ENCODE measurements at regions not wholly inside any gene's neighbourhood (a gene's known extent, or its start where the extent isn't known, plus 50 kb on each side); places are given as distances from the start of the nearest gene placed in this dataset.

DNA sequence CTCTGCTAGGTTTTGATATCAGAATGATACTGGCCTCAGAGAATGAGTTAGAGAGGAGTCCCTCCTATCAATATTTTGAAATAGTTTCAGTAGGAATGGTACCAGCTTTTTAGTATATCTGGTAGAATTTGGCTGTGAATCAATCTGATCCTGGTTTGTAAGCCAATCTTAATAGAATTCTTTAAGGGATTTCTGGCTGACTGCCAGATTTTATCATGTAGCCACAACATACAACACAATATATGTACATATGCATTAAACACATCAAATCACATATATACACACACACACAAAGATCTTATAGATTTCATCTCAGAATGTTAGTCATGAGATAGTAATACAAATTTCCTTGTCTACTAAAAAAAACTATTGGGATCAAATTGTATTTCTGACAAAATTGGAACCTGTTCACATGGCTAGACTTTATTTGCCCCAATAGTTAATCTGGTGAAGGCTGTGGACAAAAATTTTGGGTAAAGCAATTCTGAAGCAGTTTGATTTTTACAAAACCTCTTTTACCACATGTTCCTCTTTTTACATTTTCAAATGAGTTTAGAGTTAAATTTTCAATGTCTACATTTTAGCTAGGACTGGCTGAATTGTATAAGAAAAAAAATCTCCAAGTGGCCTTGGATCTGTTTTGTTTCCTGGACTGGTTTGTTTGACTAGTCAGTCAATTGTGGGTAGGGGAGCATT lies 151.7 kb downstream of the FASLG start:
- 0 out of 2 replicates have a peak, but pooled peaks cover 4% of the 10 kb centered on the region for H3K9me2 ChIP-seq (ENCODE audit: insufficient read depth)
- no peaks in the 10 kb centered on the region for H3K4me1 ChIP-seq (replicated peaks; ENCODE audit: insufficient read depth)
- no peaks in the 10 kb centered on the region for H3K27me3 ChIP-seq (ENCODE audit: insufficient read depth, low read depth)
- intact Hi-C loops (cut with micrococcal nuclease; ENCODE audit: unreplicated experiment) = no loop called here
- TF ChIP-seq, protein P1, sequence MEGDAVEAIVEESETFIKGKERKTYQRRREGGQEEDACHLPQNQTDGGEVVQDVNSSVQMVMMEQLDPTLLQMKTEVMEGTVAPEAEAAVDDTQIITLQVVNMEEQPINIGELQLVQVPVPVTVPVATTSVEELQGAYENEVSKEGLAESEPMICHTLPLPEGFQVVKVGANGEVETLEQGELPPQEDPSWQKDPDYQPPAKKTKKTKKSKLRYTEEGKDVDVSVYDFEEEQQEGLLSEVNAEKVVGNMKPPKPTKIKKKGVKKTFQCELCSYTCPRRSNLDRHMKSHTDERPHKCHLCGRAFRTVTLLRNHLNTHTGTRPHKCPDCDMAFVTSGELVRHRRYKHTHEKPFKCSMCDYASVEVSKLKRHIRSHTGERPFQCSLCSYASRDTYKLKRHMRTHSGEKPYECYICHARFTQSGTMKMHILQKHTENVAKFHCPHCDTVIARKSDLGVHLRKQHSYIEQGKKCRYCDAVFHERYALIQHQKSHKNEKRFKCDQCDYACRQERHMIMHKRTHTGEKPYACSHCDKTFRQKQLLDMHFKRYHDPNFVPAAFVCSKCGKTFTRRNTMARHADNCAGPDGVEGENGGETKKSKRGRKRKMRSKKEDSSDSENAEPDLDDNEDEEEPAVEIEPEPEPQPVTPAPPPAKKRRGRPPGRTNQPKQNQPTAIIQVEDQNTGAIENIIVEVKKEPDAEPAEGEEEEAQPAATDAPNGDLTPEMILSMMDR (conservative IDR thresholded peaks at IDR 0.05) = no peak
- CTCF ChIA-PET = no interaction called here
- no peak overlapping the region for H3K27ac ChIP-seq
- H3F3A ChIP-seq (ENCODE audit: insufficient read depth, low read depth) = no peaks in the 10 kb centered on the region; the same call in 1 of the 2 replicates
- POLR2A ChIA-PET (ENCODE audit: unreplicated experiment) = no interaction called here
- H3K36me3 ChIP-seq (ENCODE audit: low read depth) = no peaks in the 10 kb centered on the region
- no peaks in the 10 kb centered on the region for H3K79me2 ChIP-seq (ENCODE audit: low read depth)
- no peak overlapping the region for H2AFZ ChIP-seq
- no peaks in the 10 kb centered on the region for H4K20me1 ChIP-seq (ENCODE audit: insufficient read depth)
- DNase-seq = no peak
- no peak overlapping the region for H3K4me2 ChIP-seq
- BruUV-seq (replicated peaks) = no TSS peak
- H3K9me3 ChIP-seq (ENCODE audit: insufficient read depth, low read depth) = peaks cover 11% of the 10 kb centered on the region
- no peak overlapping the region for H3K4me3 ChIP-seq

DNA sequence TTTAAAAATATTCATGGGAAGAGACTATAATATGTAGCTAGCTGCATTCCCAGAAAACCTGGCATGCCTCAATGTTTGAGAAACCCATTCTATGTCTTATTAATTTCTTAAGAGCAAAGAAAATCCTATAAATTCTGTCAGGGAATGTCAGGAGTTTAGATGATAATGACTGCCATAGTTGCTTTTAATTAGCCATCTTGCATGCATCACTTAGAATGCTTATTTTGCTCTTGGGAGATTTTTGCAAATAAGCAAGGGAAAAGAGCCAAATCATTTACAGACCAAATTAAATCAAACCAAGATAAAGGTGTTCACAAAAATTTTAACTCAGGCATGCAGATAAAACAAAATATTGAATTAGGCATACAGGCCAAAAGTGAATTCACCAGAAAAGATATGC lies 152.8 kb downstream of the FASLG start:
- Histone ChIP-seq H3K9me3 (ENCODE audit: insufficient read depth, low read depth) (peaks cover 11% of the 10 kb centered on the region), H2AFZ (no peak overlapping the region), H3K27ac (no peak overlapping the region), H3K27me3 (ENCODE audit: insufficient read depth, low read depth) (no peaks in the 10 kb centered on the region), H3K79me2 (ENCODE audit: low read depth) (no peaks in the 10 kb centered on the region), H3K9me2 (ENCODE audit: insufficient read depth) (0 out of 2 replicates have a peak, but pooled peaks cover 4% of the 10 kb centered on the region), H3K4me2 (no peak overlapping the region), H3F3A (ENCODE audit: insufficient read depth, low read depth) (no peaks in the 10 kb centered on the region), H4K20me1 (ENCODE audit: insufficient read depth) (no peaks in the 10 kb centered on the region), H3K4me1 (replicated peaks; ENCODE audit: insufficient read depth) (no peaks in the 10 kb centered on the region), H3K36me3 (ENCODE audit: low read depth) (no peaks in the 10 kb centered on the region), H3K4me3 (no peak overlapping the region)
- TF ChIP-seq EZH2 (IDR thresholded peaks at IDR 0.05; ENCODE audit: low read depth) = no peak
- TF ChIP-seq, protein P1 (conservative IDR thresholded peaks at IDR 0.05) = no peak
- DNase-seq = no peak
- intact Hi-C loops (cut with micrococcal nuclease; ENCODE audit: unreplicated experiment) = no loop called here
- ChIA-PET CTCF (no interaction called here), POLR2A (ENCODE audit: unreplicated experiment) (no interaction called here)
- no TSS peak for BruUV-seq (replicated peaks)

DNA sequence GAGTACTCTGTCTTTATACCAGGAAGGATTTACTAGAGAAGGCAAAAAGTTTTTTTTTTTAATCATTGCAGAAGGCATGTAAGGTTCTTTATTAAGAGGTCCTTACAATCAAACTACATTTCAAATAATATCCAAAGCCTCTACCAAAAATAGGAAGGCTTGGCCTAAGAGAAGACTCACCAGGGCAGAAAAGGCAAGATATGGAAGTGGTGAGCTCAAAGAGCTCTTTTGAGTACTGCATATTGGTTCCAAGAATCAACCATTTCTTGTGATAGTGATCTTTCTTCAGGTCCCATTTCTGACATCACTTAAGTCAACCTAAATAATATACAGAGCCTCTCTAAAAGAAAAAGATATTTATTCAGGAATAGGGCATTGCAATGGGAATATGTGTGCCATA lies 153.2 kb downstream of the FASLG start:
- POLR2A ChIA-PET (ENCODE audit: unreplicated experiment) = no interaction called here

More for the DNA sequence above, 153.2 kb downstream of the FASLG start:
- no peak overlapping the region for H3K4me3 ChIP-seq
- H3K9me3 ChIP-seq (ENCODE audit: insufficient read depth, low read depth) = peaks cover 11% of the 10 kb centered on the region
- no peaks in the 10 kb centered on the region for H3K27me3 ChIP-seq (ENCODE audit: insufficient read depth, low read depth)
- no peaks in the 10 kb centered on the region for H3K79me2 ChIP-seq (ENCODE audit: low read depth)
- no TSS peak for BruUV-seq (replicated peaks)
- no peak overlapping the region for H3K27ac ChIP-seq
- H4K20me1 ChIP-seq (ENCODE audit: insufficient read depth) = no peaks in the 10 kb centered on the region
- H3F3A ChIP-seq (ENCODE audit: insufficient read depth, low read depth) = no peaks in the 10 kb centered on the region
- H2AFZ ChIP-seq = no peak overlapping the region
- no peak overlapping the region for H3K4me2 ChIP-seq
- intact Hi-C loops (cut with micrococcal nuclease; ENCODE audit: unreplicated experiment) = no loop called here
- no peaks in the 10 kb centered on the region for H3K36me3 ChIP-seq (ENCODE audit: low read depth)
- no peak for DNase-seq
- H3K9me2 ChIP-seq (ENCODE audit: insufficient read depth) = 0 out of 2 replicates have a peak, but pooled peaks cover 4% of the 10 kb centered on the region
- CTCF ChIA-PET = no interaction called here
- TF ChIP-seq, protein P1 (conservative IDR thresholded peaks at IDR 0.05) = no peak
- no peak for TF ChIP-seq EZH2 (IDR thresholded peaks at IDR 0.05; ENCODE audit: low read depth)
- no peaks in the 10 kb centered on the region for H3K4me1 ChIP-seq (replicated peaks; ENCODE audit: insufficient read depth)
